Muscle of arm (tissue), 1 donor: ENCODE measurements at regions not wholly inside any gene's neighbourhood (a gene's known extent, or its start where the extent isn't known, plus 50 kb on each side); places are given as distances from the start of the nearest gene placed in this dataset.

Source experiments
- DNase-seq: peaks from one replicate; pipeline ENCODE4 v3.0.0-alpha.2; 2013

- DNase-seq = no peak
Observed at GRCh38 chr7:52897288-52897687, 138.1 kb upstream of the POM121L12 start.

DNA sequence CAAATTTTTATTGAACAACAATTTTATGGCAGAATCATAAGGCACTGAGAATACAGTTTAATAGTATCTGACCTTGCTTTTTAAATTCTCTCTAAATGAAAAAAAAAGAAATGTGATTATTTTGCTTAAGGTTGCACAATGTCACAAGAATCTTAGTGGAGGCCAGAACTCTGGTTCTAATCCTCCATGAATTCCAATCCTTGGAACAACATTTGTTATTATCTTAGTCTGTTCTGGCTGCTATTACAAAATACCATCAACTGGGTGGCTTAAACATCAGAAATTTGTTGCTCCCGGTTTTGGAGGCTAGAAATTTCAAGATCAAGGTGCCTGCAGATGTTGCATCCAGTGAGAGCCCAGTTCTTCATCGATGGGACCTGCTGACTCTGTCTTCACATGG, 158.2 kb upstream of the POM121L12 start:
- no peak for DNase-seq

DNA sequence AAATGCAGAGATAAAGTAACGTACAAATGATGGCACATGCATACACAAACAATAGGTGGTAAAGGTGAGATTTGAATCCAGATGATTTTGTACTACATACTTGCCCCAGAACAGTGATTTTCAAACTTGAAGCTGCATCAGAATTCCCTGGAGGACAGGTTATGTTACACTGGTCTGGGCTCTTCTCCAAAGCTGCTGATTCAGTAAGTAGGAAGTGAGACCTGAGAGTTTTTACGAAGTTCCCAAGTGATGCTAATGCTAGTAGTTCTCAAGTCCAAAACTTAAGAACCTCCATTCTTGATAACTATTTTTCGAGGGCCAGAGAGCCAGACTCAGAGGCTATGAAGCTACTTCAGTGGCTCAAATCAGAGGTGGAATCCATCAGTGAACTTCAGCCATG, 159.0 kb upstream of the POM121L12 start:
- no peak for DNase-seq

DNA sequence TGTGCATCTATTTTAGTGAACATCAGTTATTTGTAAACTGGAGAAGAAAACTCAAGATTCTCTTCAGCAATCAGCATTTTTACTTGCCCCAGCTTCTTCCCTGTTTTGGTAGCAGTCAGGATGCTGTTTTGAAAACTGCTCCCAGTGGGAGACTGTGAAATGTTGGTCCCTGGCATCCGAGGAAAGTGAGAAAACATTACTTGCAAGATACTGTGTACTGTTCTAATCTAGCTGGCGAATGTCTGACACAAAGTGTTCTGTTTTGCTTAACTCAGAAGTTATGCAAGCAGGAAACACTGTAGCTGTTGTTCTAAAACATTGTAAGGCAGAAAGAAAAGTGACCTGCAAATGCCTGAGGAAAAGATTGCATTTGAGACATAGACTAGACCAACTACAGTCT, 171.8 kb upstream of the POM121L12 start:
- no peak for DNase-seq

DNA sequence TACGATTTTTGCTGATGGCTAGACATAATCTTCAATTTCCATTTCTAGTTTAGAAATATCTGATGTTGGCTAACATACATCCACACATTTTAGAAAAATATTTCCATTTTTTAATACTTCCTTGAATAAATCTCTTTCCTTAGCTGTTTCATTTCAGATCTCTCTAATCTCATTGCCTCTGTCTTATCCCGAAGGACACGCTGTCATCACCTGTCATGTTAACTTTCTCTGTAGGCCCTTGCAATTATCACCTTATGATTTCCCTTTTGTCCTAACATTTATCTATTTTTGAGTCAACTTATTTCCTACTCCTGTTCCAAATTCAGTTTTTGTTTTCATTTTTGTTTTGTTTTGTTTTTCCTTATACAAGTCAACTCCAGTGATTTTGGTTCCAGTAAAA, 173.1 kb upstream of the POM121L12 start:
- DNase-seq = no peak

DNA sequence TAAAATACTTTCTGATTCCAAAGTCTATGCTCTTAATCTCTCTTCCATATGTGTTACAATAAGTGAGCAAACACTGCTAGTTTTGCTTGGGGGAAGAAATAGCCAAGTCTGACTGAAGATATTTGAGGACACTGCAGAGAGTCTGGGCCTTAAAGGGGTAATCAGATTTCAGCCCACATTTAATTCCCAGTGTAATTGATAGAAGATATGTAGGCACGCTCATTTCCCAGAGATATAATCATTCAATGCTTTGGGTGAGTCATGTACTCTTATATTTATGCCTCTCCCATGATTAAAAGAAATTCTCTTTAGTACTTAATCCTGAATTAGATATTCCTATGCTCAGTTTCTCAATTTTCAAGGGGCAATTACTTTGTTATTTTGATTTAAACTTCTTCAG, 178.1 kb upstream of the POM121L12 start:
- DNase-seq = peak; percentile 5

- DNase-seq = no peak
Observed at GRCh38 chr7:52854681-52855080, 180.8 kb upstream of the POM121L12 start.

- DNase-seq = no peak
Observed at GRCh38 chr7:52851547-52851946, 183.9 kb upstream of the POM121L12 start.

- no peak for DNase-seq
Observed at GRCh38 chr7:52843436-52843835, 192.0 kb upstream of the POM121L12 start.

DNA sequence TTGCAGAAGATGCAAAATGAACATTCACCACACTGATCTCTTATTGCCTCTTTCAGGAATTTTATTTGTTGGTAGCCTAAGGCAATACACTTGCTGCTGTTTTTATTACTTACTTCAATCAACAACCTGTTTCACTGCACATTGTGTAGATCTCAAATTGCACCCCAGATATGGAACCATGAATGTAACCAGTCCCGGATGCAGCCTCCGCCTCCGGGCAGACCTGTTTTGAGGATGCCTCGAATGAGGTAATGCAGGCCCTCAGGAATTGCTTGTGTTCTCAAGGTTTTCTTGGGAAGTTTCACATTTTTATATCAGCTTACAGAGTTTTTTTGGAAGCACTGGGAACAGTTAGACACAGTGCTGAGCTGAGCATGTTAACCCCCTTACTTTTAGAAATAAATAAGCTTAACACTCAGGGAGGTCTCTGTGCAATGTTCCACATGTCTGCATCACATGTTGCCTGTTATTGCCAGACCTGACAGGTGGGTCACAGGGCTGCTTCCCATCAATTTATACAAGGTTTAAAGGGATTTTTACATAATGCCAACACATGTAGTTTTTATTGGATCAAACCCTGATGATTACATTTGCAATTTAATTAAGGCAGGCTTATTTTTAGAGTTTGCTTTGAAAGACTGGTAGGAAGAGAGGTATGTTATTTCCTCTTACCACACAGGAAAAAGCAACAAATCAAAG, 193.1 kb upstream of the POM121L12 start:
- no peak for DNase-seq

GRCh38 chr7:52838981-52839411, 196.4 kb upstream of the POM121L12 start:
- peak; percentile 59 for DNase-seq

GRCh38 chr7:52831321-52831720, 204.1 kb upstream of the POM121L12 start:
- DNase-seq = no peak

DNA sequence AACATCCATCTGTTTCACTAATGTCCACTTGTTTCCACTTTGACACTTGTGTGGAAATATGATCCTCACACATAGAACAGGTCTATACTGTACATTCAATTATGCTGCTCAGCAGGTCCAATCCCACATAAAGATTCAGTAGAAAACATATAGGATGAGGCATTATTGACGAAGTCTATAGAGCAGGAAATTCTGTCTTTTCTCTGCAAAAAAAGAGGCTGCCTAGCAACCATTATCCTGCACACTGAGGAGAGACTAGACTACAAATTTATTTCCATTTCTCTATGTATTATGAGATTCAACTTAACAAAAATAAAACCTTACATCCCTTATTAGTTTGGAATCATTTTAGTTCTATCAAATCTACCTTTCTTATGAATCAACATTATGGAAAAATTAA, 204.6 kb upstream of the POM121L12 start:
- no peak for DNase-seq

DNA sequence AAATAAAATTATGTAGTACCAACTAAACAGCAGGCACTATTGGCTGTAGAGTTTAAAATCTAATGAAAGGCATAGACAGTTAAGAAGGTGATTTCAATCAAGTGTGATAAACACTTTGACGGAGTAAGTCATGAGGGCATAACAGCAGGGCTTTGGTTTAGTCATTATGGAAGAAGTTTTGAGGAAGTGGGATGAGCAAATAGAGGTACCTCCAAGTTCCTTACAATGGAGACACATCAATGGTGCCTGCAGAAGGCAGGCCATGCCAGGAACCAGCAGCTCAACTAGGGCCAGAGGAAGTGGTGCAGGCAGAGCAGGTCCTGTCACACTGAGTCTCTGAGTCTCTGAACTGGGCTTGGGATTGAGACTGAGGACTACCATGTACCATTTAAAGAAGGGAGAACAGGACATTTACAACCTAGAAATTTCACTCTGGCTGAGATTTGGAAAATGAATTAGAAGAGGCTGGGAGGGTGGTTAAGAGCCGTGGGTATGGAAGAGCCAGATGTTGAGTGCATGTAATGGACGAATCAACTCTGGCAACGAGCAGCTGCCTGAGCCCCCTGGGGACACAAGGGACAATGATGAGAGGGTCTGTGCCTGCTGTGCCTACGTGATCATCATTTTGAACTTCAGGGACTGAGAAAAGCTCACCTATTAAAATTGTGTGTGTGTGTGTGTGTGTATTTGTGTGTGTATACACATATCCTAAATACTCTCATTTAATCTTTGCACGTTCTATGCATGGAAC, 208.7 kb upstream of the POM121L12 start:
- no peak for DNase-seq

- DNase-seq = no peak
Observed at GRCh38 chr7:52825611-52826010, 209.8 kb upstream of the POM121L12 start.

- no peak for DNase-seq
Observed at GRCh38 chr7:52811537-52811936, 223.9 kb upstream of the POM121L12 start.

GRCh38 chr7:52799817-52800216, 235.6 kb upstream of the POM121L12 start:
- no peak for DNase-seq

DNA sequence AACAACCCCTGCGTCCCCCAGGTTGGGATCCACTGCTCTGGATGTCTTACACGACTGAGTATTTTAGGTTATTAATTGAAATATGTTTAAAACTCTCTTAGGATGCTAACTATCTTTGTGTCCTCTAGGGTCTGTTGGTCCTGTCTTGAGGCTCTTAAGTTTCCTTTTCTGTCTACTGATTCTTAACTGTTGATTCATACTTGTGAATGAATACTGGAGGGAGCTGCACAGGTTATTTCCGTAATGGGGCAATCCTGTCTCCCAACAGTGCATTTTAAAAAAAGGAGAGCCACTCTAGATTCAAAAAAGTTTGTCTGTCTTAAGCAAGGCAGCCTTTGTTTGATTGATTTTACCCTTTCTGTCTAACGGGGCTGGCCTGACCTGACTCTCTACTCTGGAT, 237.6 kb upstream of the POM121L12 start:
- no peak for DNase-seq

- no peak for DNase-seq
Observed at GRCh38 chr7:52794621-52795020, 240.8 kb upstream of the POM121L12 start.

DNA sequence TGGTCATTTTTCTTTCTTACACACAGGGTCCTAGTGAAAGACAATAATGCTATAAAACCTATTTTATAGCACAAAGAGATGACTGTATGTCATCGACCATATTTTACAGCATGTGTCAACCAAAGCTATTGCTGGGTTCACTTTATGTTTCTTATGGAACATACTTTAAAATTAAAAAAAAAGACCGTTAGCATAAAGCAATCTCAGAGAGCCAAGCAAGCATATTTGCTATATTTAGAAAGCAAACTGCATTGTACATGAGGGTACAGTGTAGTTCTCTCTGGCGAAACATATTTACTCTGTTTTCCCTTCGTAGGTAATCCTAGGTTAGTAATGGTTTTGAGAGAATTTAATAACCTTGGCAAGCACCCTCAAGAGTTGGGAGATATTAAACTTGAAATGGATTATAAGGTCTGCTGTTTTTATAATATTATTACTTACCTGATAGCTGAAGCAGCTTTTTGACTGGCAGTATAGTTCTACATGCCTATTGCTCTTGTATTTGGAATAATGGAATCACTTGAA, 244.2 kb upstream of the POM121L12 start:
- DNase-seq = no peak

GRCh38 chr7:52786174-52786573, 249.3 kb upstream of the POM121L12 start:
- no peak for DNase-seq

- DNase-seq = no peak
Observed at GRCh38 chr7:52782348-52782747, 253.1 kb upstream of the POM121L12 start.

DNA sequence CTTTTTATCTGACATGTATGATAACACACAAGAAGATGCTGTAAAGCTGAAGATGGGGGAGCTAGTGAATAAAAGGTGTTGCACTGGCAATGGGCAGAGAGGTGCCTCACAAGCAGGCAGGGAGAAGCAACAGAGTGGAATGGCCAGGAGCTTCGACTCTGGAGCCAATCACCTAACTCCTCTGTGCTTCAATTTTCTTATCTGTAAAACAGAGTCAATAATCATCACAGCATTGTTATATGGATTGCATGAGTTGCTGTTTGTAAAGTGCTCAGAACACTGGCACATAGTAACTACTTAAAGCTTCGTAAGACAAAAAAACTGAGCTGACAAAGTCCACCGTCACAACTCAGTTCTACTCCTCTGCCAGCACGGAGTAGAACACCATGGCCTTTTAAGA, 254.2 kb upstream of the POM121L12 start:
- DNase-seq = no peak
